OCI-LY1 (cell line): ENCODE measurements at regions not wholly inside any gene's neighbourhood (a gene's known extent, or its start where the extent isn't known, plus 50 kb on each side); places are given as distances from the start of the nearest gene placed in this dataset.

ENCODE experiments used
- EZH2 ChIP-seq: fragments of 200-600 bp; sonication (generic), shearing (Covaris generic); IDR thresholded peaks from 2 replicates; pipeline ENCODE4 v1.8.0; 2017; ENCODE audit warnings: borderline replicate concordance, mixed run types, mild to moderate bottlenecking, antibody characterized with exemption, low read length, moderate library complexity, mixed read lengths
- TF ChIP-seq, protein P1 (sequence below): fragments of 200-600 bp; sonication (generic), shearing (Covaris generic); IDR thresholded peaks from 2 replicates; pipeline ENCODE4 v1.5.1; 2017; ENCODE audit warnings: mild to moderate bottlenecking, antibody characterized with exemption, low read length, moderate library complexity, mixed read lengths

DNA sequence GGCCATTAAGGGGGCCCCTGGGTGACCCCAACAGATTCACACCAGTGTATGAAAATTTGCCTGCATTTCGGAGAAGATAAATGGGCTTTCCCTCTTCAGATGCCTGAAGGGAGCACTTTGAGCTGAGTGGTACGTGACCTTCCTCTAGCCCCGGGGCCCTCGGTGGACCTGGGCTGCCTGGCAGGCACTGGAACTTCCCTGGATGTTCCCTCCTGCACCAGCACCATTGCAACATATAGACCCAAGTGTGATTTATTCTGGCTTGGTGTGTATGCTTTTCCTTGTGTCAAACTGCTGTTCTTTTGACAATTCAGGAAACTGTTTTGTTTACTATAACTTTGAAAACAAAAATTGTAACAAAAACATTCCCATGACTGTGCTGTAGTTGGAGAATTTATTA is 93.8 kb downstream of the TNFRSF13B start:
- TF ChIP-seq, protein P1, sequence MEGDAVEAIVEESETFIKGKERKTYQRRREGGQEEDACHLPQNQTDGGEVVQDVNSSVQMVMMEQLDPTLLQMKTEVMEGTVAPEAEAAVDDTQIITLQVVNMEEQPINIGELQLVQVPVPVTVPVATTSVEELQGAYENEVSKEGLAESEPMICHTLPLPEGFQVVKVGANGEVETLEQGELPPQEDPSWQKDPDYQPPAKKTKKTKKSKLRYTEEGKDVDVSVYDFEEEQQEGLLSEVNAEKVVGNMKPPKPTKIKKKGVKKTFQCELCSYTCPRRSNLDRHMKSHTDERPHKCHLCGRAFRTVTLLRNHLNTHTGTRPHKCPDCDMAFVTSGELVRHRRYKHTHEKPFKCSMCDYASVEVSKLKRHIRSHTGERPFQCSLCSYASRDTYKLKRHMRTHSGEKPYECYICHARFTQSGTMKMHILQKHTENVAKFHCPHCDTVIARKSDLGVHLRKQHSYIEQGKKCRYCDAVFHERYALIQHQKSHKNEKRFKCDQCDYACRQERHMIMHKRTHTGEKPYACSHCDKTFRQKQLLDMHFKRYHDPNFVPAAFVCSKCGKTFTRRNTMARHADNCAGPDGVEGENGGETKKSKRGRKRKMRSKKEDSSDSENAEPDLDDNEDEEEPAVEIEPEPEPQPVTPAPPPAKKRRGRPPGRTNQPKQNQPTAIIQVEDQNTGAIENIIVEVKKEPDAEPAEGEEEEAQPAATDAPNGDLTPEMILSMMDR: no peak
- TF ChIP-seq EZH2: no peak
